ENCODE measurements at regions not wholly inside any gene's neighbourhood (a gene's known extent, or its start where the extent isn't known, plus 50 kb on each side); places are given as distances from the start of the nearest gene placed in this dataset.

GRCh38 chr20:48035961-48036731 lies 250.9 kb upstream of the SULF2 start:
- no peak for TF ChIP-seq PAX5 (IDR thresholded peaks at IDR 0.05; ENCODE audit: insufficient read depth, low read length, severe bottlenecking)
- no peak for TF ChIP-seq POLR2A (IDR thresholded peaks at IDR 0.05; ENCODE audit: low read depth, low read length)
- no peak for TF ChIP-seq TAF1 (IDR thresholded peaks at IDR 0.05; ENCODE audit: low read depth, low read length)
- TF ChIP-seq POLR2AphosphoS5 (IDR thresholded peaks at IDR 0.05; ENCODE audit: low read depth, low read length), result no peak
- TF ChIP-seq POU2F2 (IDR thresholded peaks at IDR 0.05; ENCODE audit: low read depth, low read length), result no peak
- no peak for TF ChIP-seq SPI1 (IDR thresholded peaks at IDR 0.05; ENCODE audit: low read depth, low read length)
